ENCODE measurements at regions not wholly inside any gene's neighbourhood (a gene's known extent, or its start where the extent isn't known, plus 50 kb on each side); places are given as distances from the start of the nearest gene placed in this dataset.

DNA sequence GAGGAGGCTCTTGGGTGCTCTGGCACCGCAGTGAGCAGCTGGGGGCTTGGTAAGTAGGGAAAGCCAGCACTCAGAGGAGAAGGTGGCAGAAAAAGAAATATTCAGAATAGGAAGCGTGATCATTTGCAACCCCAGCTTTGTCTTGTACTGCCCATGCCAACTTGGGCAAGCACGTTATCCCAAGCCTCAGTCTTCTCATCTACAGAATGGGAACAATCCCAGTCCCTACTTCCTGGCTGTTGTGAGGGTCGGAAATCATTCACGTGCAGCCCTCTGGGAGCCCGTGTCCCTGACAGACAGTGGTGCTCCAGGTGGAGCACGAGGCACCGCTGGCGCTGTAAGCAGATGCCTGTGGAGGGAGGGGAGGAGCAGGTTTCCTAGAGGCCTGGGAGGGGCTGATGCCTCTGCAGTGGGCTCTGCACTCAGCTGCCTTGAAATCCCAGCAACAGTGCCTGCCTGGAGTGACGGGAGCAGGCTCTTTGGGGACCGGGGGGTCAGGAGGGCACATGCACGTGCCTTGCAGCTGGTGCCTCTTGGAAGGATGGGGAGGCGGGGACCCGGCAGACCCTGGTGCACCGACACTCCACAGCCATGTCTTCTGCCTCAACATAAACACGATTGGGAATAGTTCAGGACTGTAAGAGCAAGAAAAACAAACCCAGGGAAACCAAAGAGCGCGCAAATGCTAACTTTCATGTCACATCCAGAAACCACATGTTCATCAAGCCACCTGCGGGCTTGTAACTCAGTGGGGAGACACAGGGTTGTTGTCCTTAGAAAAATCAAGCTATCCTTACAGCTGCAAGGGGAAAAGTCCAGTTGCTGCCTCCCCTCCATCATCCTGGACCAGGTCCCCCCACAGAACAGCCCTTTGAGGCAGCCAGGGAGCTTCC lies 86.5 kb upstream of the DIO3 start:
- TF ChIP-seq EZH2phosphoT487 (IDR thresholded peaks at IDR 0.05; ENCODE audit: borderline replicate concordance, low read depth, low read length): no peak
- TF ChIP-seq, protein P1, sequence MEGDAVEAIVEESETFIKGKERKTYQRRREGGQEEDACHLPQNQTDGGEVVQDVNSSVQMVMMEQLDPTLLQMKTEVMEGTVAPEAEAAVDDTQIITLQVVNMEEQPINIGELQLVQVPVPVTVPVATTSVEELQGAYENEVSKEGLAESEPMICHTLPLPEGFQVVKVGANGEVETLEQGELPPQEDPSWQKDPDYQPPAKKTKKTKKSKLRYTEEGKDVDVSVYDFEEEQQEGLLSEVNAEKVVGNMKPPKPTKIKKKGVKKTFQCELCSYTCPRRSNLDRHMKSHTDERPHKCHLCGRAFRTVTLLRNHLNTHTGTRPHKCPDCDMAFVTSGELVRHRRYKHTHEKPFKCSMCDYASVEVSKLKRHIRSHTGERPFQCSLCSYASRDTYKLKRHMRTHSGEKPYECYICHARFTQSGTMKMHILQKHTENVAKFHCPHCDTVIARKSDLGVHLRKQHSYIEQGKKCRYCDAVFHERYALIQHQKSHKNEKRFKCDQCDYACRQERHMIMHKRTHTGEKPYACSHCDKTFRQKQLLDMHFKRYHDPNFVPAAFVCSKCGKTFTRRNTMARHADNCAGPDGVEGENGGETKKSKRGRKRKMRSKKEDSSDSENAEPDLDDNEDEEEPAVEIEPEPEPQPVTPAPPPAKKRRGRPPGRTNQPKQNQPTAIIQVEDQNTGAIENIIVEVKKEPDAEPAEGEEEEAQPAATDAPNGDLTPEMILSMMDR (conservative IDR thresholded peaks at IDR 0.05; ENCODE audit: low read length): no peak

Measured in OCI-LY7 (cell line).